T-cell (primary cell): ENCODE measurements at regions not wholly inside any gene's neighbourhood (a gene's known extent, or its start where the extent isn't known, plus 50 kb on each side); places are given as distances from the start of the nearest gene placed in this dataset.
"Not testable (repeated sequence)": the region's sequence is repeated elsewhere in the genome, so short reads cannot be mapped to it uniquely, and the experiment has no call there.

ENCODE experiments used
- ATAC-seq, 4 experiments: fragments of 200-7000 bp in 3 of 4; fragments of 150-1000 bp in 1 of 4; cut with Tn5 transposase; replicated peaks in 1 of 4; 1 replicate in 3 of 4; 2 replicates in 1 of 4; pipeline ENCODE4 v1.10.0; 2021; ENCODE audit warnings: moderate library complexity in 3 of 4, mild to moderate bottlenecking in 2 of 4, moderate number of reproducible peaks in 1 of 4
- CTCF ChIA-PET, 2 donors: fragments of 300-600 bp; sonication (Branson Sonifier 250); formaldehyde crosslinking; loops; one replicate each; lab custom pipeline; 2022; ENCODE audit warnings: antibody characterized with exemption in 2 of 2; lab: Charles Lee
- POLR2A ChIA-PET, 2 donors: fragments of 300-600 bp; sonication (Branson Sonifier 250); formaldehyde crosslinking; loops; one replicate each; lab custom pipeline; 2022; ENCODE audit warnings: antibody characterized with exemption in 2 of 2; lab: Charles Lee
- DNase-seq, 35 experiments: peaks; one replicate each; pipeline versions ENCODE4 v3.0.0 to v3.0.0-alpha.2; 2013 to 2023
- H3K27ac ChIP-seq: one replicate; pipeline ENCODE4 v1.5.1; 2013; ENCODE audit warnings: low read length
- H3K27me3 ChIP-seq, 2 experiments: replicated peaks in 1 of 2; 1 replicate in 1 of 2; 2 replicates in 1 of 2; pipeline versions ENCODE4 v1.6.1 to v1.7.0; 2013; ENCODE audit warnings: low read length in 1 of 2, mixed read lengths in 1 of 2; ENCODE audit not compliant: control insufficient read depth in 2 of 2, insufficient read depth in 2 of 2; ENCODE audit errors: extremely low read depth in 1 of 2
- H3K36me3 ChIP-seq, 2 donors: 1 replicate in 1 of 2; 2 replicates in 1 of 2; pipeline versions ENCODE4 v1.6.1 to v1.7.0; 2013; ENCODE audit warnings: low read length in 1 of 2; ENCODE audit not compliant: control insufficient read depth in 2 of 2, insufficient read depth in 1 of 2; ENCODE audit errors: extremely low read depth in 1 of 2
- H3K4me1 ChIP-seq, 2 experiments: 1 replicate in 1 of 2; 2 replicates in 1 of 2; pipeline versions ENCODE4 v1.6.1 to v1.7.0; 2013; ENCODE audit warnings: low read length in 2 of 2, mixed read lengths in 1 of 2; ENCODE audit not compliant: insufficient read depth in 2 of 2, control insufficient read depth in 1 of 2; ENCODE audit errors: extremely low read depth in 1 of 2
- H3K4me3 ChIP-seq, 2 donors: 1 replicate in 1 of 2; 2 replicates in 1 of 2; pipeline versions ENCODE4 v1.5.1 to v1.7.0; 2013; ENCODE audit warnings: mild to moderate bottlenecking in 2 of 2, low read length in 1 of 2, moderate library complexity in 1 of 2; ENCODE audit not compliant: control insufficient read depth in 1 of 2; ENCODE audit errors: extremely low read depth in 1 of 2
- H3K9me3 ChIP-seq: 2 replicates; pipeline ENCODE4 v1.7.0; 2013
- H3K27ac Mint-ChIP-seq, 2 donors: one replicate each; pipeline ENCODE4 v1.8.0; 2020 to 2021; ENCODE audit warnings: mild to moderate bottlenecking in 2 of 2, mixed read lengths in 2 of 2
- H3K27me3 Mint-ChIP-seq, 2 donors: one replicate each; pipeline ENCODE4 v1.8.0; 2021 to 2022; ENCODE audit warnings: mixed read lengths in 2 of 2
- H3K36me3 Mint-ChIP-seq: one replicate; pipeline ENCODE4 v1.8.0; 2021; ENCODE audit warnings: mixed read lengths
- H3K4me1 Mint-ChIP-seq, 3 donors: one replicate each; pipeline ENCODE4 v1.8.0; 2020 to 2022; ENCODE audit warnings: mixed read lengths in 3 of 3, mild to moderate bottlenecking in 1 of 3
- H3K4me3 Mint-ChIP-seq, 3 donors: one replicate each; pipeline ENCODE4 v1.8.0; 2020 to 2022; ENCODE audit warnings: mild to moderate bottlenecking in 3 of 3, mixed read lengths in 3 of 3, moderate library complexity in 3 of 3
- H3K9me3 Mint-ChIP-seq, 3 donors: one replicate each; pipeline ENCODE4 v1.8.0; 2020 to 2022; ENCODE audit warnings: mixed read lengths in 3 of 3
- WGBS: methylation state at CpG from one replicate; pipeline ENCODE4 v1.1.5; 2013; ENCODE audit warnings: missing lambda C conversion rate; ENCODE audit not compliant: insufficient coverage; 5-methylcytosine and 5-hydroxymethylcytosine counted together

GRCh38 chr6:106806253-106806652, 168.3 kb downstream of the CD24 start:
- H3K27ac Mint-ChIP-seq, DNase-seq, H3K36me3 Mint-ChIP-seq, H3K4me3 Mint-ChIP-seq, H3K27ac ChIP-seq, ATAC-seq, H3K36me3 ChIP-seq, H3K4me3 ChIP-seq, H3K4me1 Mint-ChIP-seq, H3K9me3 ChIP-seq, POLR2A ChIA-PET, H3K4me1 ChIP-seq: not testable (repeated sequence)
- CTCF ChIA-PET, result interaction anchor here in 1 of 2 donors (0.6 kb wide), 1 partner anchor 240 kb away, joined by 6 read pairs; no protein-coding TSS in a partner anchor
- no CpG with 5 or more reads among the region's 4 CpGs for WGBS
- Mint-ChIP-seq H3K27me3 (peaks cover under 1 to 15% of the 10 kb centered on the region in 2 donors), H3K9me3 (peaks cover 10 to 37% (median 25%) of the 10 kb centered on the region in 3 donors)
- peaks cover 0 to 13% of the 10 kb centered on the region in 2 experiments for H3K27me3 ChIP-seq

- Histone ChIP-seq H3K27me3 (peaks cover 0 to 13% of the 10 kb centered on the region in 2 experiments), H3K4me1 (no peaks in the 10 kb centered on the region), H3K9me3 (no peaks in the 10 kb centered on the region), H3K27ac (no peak overlapping the region), H3K36me3 (no peaks in the 10 kb centered on the region), H3K4me3 (no peak overlapping the region)
- Mint-ChIP-seq H3K4me1 (no peaks in the 10 kb centered on the region), H3K27ac (no peak overlapping the region), H3K36me3 (peaks cover 8% of the 10 kb centered on the region), H3K9me3 (peaks cover 8 to 32% (median 21%) of the 10 kb centered on the region in 3 donors), H3K27me3 (peaks cover 5 to 19% of the 10 kb centered on the region in 2 donors), H3K4me3 (no peak overlapping the region)
- WGBS, result 89% methylated on average over 18 of the region's 27 CpGs
- DNase-seq (no peak), ATAC-seq (no peak)
- CTCF ChIA-PET, result no interaction called here
- POLR2A ChIA-PET, result no interaction called here
These were observed 168.8 kb downstream of the CD24 start for GRCh38 chr6:106805771-106806170.

GRCh38 chr6:106804346-106805335, 169.9 kb downstream of the CD24 start:
- ATAC-seq, result no peak
- H3K27me3 ChIP-seq, result peaks cover 0 to 18% of the 10 kb centered on the region in 2 experiments
- no peak for DNase-seq

GRCh38 chr6:106803188-106803587, 171.3 kb downstream of the CD24 start:
- Histone ChIP-seq H3K4me1 (peaks cover 0 to 2% of the 10 kb centered on the region in 2 experiments), H3K36me3 (no peaks in the 10 kb centered on the region), H3K9me3 (no peaks in the 10 kb centered on the region), H3K27ac (no peak overlapping the region), H3K4me3 (no peak overlapping the region), H3K27me3 (peaks cover 0 to 18% of the 10 kb centered on the region in 2 experiments)
- ATAC-seq (no peak), DNase-seq (no peak)
- Mint-ChIP-seq H3K36me3 (peaks cover under 1% of the 10 kb centered on the region), H3K9me3 (peaks cover under 1 to 11% (median 3%) of the 10 kb centered on the region in 3 donors), H3K4me1 (peaks cover 0 to 5% (median 0%) of the 10 kb centered on the region in 3 donors), H3K27ac (no peak overlapping the region), H3K4me3 (no peak overlapping the region), H3K27me3 (peaks cover 5 to 28% of the 10 kb centered on the region in 2 donors)
- ChIA-PET POLR2A (no interaction called here), CTCF (no interaction called here)
- no CpG with 5 or more reads among the region's 1 CpG for WGBS

More at GRCh38 chr6:106804346-106805335, 169.9 kb downstream of the CD24 start:
- Histone ChIP-seq H3K4me3 (no peak overlapping the region), H3K36me3 (no peaks in the 10 kb centered on the region), H3K27ac (no peak overlapping the region), H3K9me3 (no peaks in the 10 kb centered on the region), H3K4me1 (no peaks in the 10 kb centered on the region)
- Mint-ChIP-seq H3K4me1 (no peaks in the 10 kb centered on the region), H3K27ac (no peak overlapping the region), H3K9me3 (peaks cover 8 to 23% (median 13%) of the 10 kb centered on the region in 3 donors), H3K27me3 (peaks cover 5 to 28% of the 10 kb centered on the region in 2 donors), H3K36me3 (peaks cover 8% of the 10 kb centered on the region), H3K4me3 (no peak overlapping the region)
- ChIA-PET CTCF (interaction anchor here in 1 of 2 donors (0.5 kb wide), 1 partner anchor 1021 kb away, joined by 6 read pairs; no protein-coding TSS in a partner anchor), POLR2A (no interaction called here)
- 69% methylated on average over 4 of the region's 7 CpGs for WGBS

- 100% methylated on average over 1 of the region's 5 CpGs for WGBS
- H3K4me3 Mint-ChIP-seq, result no peak overlapping the region
- Histone ChIP-seq H3K36me3 (no peaks in the 10 kb centered on the region), H3K9me3 (no peaks in the 10 kb centered on the region), H3K27ac (no peak overlapping the region), H3K4me3 (no peak overlapping the region), H3K27me3 (peaks cover 0 to 13% of the 10 kb centered on the region in 2 experiments), H3K4me1 (peaks cover 0 to 2% of the 10 kb centered on the region in 2 experiments)
- H3K36me3 Mint-ChIP-seq, result no peaks in the 10 kb centered on the region
- ATAC-seq (no peak), DNase-seq (no peak)
- H3K9me3 Mint-ChIP-seq, result peaks cover 0 to under 1% (median 0%) of the 10 kb centered on the region in 3 donors
- H3K27ac Mint-ChIP-seq, result no peak overlapping the region
- ChIA-PET POLR2A (no interaction called here), CTCF (no interaction called here)
- peaks cover 5 to 28% of the 10 kb centered on the region in 2 donors for H3K27me3 Mint-ChIP-seq
- peaks cover 0 to 5% (median 0%) of the 10 kb centered on the region in 3 donors for H3K4me1 Mint-ChIP-seq
These were observed 172.4 kb downstream of the CD24 start for GRCh38 chr6:106802139-106802538.

- Mint-ChIP-seq H3K27ac (no peak overlapping the region), H3K36me3 (no peaks in the 10 kb centered on the region), H3K27me3 (peaks cover 5 to 24% of the 10 kb centered on the region in 2 donors), H3K4me1 (peaks cover 0 to 5% (median 0%) of the 10 kb centered on the region in 3 donors), H3K9me3 (no peaks in the 10 kb centered on the region), H3K4me3 (no peak overlapping the region)
- Histone ChIP-seq H3K9me3 (no peaks in the 10 kb centered on the region), H3K27ac (no peak overlapping the region), H3K36me3 (no peaks in the 10 kb centered on the region), H3K27me3 (peaks cover 0 to 13% of the 10 kb centered on the region in 2 experiments), H3K4me1 (peaks cover 0 to 2% of the 10 kb centered on the region in 2 experiments), H3K4me3 (no peak overlapping the region)
- DNase-seq (no peak), ATAC-seq (no peak)
- ChIA-PET POLR2A (interaction anchor here in 1 of 2 donors (0.6 kb wide), 1 partner anchor 39 kb away, joined by 5 read pairs; no protein-coding TSS in a partner anchor), CTCF (no interaction called here)
- 90% methylated on average over 7 of the region's 8 CpGs for WGBS
These were observed 171.9 kb downstream of the QRSL1 start for GRCh38 chr6:106801256-106801655.
